ENCODE measurements at regions not wholly inside any gene's neighbourhood (a gene's known extent, or its start where the extent isn't known, plus 50 kb on each side); places are given as distances from the start of the nearest gene placed in this dataset.
"Not testable (repeated sequence)": the region's sequence is repeated elsewhere in the genome, so short reads cannot be mapped to it uniquely, and the experiment has no call there.

DNA sequence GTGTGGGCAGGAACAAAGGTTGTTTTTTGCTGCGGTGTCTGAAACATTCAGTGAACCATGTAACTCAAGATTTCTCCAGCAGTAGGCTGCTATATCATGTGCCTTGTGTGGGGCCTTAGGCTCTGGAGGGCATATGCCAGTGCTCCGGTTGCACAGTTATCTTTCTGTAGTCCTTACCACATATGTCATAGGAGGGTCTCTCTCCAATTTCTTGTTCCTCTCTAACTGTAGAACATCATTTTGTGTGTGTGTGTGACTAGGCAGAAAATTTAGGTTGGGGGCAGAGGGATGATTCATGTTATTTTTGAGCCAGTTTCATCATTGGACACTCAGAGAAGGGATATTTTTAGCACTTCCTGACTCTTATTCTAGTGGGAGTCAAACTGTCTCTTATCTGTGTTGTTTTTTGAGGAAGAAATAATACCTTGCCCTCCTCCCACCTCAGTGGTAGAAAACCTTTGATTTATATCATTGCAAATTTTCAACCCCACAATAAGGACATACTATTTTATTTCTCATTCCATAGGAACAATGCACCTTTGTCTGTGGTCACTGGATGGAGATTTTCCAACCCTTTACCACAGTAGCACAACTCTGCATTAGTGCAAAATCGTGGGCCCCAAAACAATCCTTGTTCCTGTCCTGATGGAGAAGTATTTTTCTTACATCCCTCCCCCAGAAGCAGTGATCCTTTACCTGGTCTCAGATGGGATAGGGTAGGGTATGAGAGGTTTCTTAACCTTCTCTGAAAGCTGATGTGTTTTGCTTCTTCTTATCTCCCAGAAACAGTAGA, 113.9 kb downstream of the CCDC74A start:
- no peak for DNase-seq

DNA sequence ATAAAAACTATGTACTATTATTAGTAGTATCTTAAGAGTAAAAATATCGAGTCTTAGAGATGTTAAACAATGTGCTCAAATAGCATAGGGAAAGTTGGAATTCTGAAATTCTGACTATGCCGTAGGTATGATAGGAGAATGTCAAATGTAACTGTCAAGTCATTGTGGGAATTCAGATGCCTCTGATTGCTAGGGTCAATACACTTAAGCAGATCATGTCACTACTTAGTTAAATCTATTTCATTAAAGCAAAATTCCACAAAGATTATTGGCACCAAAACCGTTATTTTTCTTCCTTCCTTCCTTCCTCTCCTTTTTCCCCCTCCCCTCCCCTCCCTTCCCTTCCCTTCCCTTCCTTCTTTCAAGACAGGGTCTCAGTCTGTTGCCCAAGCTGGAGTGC, 115.5 kb downstream of the CCDC74A start:
- DNase-seq, result not testable (repeated sequence)

DNA sequence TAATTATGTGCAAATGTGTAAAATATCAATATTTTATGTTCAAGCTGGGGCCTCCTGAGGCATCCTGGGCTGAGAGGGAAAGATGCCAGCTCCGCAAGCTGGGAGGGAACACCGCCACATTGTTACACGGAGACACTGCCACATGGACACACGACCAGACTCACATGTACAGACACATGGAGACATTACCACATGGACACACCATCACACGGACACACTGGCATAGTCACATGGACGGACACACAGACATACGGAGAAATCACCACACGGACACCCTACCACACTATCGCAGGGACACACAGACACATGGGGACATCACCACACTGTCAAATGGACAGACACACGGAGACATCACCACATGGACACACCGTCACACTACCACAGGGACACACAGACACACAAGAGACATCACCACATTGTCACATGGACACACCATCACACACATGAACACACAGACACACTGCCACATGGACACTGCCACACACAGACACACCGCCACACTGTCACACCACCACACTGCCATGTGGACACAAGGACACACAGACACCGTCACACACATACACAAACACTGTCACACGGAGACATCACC, 117.6 kb downstream of the CCDC74A start:
- DNase-seq, result no peak

DNA sequence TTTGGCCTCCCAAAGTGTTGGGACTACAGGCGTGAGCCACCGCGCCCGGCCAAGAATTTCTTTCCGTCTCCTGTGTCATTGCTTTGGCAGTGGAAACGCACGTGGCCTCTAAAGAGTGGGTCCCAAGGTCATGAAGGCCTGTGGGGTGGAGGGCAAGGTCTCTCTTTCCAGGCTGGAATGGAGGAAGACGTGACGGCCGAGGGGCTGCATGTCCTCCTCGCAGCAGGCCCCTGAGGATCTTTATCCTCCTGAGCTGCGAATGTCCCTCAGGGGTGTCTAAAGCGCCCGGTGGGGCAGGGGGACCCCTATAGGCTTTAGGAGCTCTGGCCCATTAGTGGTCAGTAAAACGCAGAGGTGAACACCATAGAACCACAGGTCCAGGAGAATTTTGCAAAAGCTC, 118.5 kb downstream of the CCDC74A start:
- not testable (repeated sequence) for DNase-seq

DNA sequence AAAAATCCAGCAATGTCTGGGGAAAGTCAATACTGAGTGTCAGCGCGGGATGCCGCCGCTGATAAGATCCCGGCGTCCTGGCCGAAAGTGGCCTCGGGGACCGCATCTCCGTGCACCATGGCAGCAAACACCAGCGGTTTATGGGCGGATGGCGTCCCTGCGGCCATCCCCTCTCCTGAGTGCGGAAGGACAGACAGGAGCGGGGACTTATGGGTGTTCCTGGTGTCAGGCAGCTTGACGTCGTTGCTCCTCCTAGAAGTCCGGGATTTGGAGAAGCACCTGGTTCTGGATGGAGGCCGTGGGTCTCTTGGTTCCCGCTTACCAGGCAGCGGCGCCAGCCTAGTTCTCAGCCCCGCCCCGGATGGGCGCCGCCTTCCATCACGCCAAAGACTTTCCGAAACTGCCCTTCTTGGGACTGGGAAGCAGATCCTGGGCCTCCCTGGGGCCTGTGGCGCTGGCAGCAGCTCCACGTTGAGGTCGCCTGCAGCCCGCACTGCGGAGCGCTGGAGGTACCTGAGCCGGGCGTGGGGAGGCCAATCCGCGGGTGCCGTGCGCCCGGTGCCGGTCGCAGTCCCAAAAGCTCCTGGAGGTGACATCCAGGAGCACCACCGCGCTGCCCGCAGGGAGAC, 119.1 kb downstream of the CCDC74A start:
- DNase-seq, result no peak

DNA sequence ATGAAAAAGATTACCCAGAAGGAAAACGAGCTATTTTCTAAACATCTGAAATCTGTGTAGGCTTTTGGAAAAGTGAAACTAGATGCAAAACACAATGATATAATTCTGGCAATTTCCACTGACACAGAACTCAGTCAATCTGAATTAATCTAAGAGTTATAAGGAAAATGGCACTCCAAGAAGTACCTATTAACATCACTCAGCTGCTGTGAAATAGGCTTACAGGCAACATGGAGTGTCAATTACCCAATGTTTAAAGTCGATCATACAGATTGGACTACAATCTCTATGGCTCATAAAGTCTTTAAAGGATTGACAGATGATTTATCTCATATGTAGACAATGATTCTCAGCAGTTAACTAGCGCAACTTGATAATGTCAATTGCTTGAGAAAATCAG, 120.9 kb downstream of the CCDC74A start:
- not testable (repeated sequence) for DNase-seq

DNA sequence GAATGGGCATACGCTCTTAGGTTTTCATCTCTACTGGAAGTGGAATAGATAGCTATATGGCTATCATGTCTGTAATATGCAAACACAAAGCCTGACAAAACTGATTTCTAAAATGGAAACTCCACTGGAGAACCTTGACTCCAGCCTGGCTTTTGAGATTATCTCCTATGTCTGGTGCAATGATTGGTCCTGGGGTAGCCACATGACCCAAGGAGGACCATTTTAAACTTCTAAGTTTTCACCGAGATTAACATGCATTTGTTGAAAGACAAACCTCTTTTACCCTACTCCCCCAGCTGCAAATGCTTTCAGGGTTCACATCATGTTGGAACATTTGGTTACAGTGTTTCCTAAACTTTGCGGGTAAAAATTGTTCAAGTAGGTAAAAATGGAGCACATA, 124.6 kb downstream of the CCDC74A start:
- not testable (repeated sequence) for DNase-seq

DNA sequence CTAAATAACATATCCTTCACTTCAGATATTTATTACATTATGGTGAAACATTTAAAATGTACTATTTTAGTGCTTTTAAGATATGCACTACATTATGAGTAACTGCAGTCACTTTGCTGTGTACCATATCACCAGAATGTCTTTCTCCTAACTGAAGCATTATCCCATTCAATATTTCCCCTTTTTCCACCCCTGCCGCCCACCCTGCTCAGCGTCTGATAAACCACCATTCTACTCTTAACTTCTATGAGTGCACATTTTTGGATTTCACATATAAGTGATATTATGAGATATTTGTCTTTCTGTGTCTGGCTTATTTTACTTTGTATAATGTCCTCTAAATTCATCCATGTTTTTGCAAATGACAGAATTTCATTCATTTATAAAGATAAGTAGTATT, 126.4 kb downstream of the CCDC74A start:
- DNase-seq, result not testable (repeated sequence)

DNA sequence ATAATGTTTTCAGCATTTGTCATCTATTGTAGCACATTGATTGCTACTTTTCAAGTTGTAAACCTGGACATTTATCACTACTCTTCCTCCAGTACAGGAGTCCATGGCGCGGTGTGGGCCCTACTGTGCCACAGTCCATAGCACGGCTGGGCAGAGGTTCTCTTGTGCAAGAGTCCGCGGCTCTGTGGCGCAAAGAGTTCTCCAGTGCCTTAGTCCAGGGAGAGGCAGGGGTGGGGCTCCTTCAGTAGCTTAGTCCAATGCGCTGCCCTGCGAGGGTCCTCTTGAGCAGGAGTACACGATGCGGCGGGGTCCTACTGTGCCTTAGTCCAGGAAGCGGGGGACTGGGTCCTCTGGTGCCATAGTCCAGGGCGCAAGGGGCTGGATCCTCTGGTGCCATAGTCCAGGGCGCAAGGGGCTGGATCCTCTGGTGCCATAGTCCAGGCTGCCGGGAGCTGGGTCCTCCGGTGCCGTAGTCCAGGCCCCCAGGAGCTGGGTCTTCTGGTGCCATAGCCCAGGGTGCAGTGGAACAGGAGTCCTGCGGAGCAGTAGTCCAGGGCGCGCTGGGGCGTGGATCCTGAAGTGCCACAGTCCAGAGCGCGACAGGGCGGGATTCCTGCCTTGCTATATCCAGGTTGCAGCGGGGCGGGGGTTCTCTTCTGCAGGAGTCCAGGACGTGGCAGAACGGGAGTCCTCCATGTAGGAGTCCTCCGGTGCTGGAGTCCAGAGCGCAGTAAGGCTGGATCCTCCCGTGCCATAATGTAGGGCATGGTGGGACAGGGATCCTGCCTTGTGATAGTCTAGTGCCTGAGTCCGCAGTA, 129.3 kb downstream of the CCDC74A start:
- DNase-seq, result no peak

DNA sequence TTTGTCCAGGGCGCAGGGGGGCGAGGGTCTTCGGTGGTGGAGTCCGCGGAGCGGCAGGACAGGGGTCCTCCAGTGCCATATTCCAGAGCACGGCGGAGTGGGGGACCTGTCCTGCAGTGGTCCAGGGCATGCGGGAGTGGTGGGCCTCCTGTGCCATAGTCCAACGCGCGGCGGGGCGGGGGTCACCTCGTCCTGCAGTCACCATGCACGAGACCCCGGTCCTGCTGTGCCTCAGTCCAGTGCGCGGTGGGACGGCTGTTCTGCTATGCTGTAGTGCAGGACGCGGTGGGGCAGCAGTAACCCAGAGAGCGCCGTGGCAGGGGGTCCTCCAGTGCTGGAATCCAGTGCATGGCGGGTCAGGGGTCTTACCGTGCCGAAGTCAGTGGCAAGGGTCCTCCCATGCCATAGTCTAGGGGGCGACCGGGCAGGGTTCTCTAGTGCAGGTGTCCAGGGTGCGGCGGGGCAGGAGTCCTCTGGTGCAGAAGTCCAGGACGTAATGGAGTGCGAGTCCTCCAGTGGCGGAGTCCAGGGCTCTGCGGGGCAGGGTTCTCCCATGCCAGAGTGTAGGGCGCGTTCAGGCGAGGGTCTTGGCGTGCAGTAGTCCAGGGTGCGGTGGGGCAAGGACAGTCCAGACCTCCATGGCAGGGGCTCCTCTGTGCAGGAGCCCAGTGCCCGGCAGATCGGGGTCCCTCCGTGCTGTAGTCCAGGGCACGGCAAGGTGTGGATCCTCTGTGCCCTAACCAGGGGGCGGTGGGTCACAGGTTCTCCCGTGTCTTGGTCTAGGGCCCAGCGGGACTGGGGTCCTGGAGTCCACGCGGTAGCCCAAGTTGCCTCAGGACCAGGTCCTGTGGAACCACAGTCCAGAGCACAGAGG, 130.4 kb downstream of the CCDC74A start:
- no peak for DNase-seq

DNA sequence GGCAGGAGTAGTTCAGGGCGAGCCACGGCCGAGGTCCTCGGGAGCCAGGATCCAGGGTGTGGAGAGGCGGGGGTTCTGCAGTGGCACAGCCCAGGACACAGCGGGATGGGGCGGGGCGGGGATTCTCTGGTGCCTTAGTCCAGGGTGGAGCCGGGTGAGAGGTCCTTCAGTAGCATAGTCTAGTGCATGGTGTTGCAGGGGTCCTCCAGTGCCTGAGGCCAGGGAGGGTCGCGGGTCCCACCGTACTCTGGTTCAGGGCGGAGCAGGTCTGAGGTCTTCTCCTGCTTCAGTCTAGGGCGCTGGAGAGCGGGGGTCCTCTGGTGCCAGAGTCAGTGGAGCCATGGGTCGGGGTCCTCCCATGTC, 131.1 kb downstream of the CCDC74A start:
- no peak for DNase-seq

DNA sequence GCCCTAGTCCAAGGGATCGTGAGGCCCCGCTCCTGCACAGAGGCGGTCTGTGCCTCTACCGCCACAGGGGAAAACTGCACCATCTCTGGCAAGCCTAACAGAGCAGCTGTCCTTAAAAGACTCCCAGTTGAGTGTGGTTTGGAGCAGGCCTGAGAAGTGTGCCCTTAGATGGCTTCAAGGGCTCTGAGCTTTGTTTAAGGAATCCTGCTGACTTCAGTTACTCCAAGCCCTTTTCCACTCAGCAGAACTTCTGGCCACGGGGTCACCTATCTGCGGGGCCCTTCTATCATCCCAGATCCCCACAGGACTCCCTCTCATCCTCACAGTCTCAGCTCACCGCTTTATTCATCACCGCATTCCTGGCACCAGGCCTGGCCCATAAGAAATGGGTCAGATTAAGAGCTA, 131.5 kb downstream of the CCDC74A start:
- DNase-seq, result no peak

DNA sequence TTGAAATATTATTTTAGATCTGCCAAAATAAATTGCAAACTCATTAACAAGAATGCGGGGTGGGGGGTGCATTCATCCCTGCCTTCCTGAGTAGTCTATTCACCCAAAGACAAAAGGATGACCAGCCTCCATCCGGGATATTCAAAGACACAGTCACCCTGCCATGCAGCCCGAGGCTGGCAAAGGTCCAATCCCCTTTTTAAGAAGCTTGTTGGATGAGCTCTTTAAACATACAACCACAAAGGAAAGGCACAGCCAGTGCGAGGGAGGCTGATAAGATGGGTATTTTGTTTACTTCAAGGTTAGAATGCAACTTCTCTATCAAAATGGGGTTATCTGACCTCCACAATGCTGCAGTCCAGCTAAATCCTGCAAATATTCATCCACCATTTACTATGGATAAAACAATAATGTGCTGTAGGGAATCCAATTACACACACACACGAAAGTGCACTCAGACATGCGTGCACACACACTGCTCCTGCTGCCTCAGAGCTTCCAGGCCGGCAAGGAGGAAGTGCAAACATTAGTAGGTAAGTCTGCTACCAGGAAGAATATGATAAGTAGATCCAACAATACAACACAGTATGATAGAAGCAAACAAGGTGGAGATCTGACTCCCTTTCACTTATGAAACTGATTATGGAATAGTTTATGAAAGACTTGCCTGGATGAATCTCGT, 133.6 kb downstream of the CCDC74A start:
- DNase-seq, result not testable (repeated sequence)

DNA sequence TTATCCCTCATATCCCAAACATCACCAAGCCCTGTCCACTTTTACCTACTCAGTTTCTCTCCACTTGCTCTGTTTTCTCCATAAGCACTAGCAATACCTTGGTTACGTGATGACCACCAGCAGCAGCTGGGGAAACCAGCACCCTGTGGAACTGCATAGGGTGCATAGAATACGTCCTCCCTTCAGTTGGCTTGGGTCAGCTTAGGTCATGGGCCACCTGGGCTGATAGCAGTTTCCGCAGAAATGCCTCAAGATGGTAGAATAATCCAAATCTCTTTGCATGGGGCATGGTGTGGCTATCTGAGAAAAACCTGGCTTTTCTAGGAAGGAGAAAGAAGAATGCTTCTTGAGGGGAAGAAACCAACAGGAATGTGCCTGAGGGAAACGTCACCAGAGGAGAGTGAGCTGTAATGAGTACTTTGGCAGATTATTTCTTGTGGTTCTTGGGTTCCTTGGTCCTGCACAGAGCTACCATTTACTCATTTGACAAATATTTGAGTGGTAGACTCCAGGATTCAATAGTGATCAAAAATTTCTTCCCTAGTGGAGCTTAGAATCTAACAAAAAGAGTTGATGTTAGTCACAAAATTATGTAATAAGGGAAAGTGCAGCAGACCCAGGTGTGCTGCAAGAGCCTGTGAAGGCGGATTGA, 134.3 kb downstream of the CCDC74A start:
- not testable (repeated sequence) for DNase-seq

DNA sequence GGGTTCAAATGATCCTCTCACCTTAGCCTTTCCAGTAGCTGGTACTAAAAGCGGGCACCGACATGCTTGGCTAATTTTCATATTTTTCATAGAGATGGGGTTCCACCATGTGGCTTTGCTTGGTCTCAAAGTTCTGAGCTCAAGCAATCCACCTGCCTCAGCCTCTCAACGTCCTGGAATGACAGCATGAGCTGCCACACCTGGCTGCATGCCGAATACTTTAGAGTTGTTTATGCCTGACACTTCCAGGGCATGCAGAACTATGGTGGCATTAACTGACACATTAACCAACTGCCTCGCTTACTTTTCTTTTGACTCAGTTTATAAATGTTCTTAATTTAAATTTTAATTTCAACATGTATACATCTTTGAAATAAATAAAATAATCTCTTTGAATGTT, 135.8 kb downstream of the CCDC74A start:
- not testable (repeated sequence) for DNase-seq

DNA sequence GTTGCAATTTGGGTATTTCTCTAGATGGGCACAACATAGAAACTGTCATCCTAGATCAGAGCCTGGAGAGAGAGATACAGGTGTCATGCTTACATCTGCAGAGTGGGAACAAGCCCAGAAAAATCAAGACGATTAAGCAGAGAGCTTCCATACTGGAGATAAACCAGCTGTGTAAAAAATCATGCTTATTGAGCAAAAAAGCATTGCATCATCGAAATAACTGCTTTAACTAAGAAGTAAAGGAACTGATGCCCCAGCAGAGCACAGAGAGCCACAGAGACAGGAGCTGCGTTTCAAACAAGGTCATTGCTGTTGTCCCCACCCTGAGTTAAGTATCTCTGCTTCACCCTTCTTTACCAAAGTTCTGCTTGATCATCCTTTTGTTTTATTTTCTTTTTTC, 138.0 kb downstream of the CCDC74A start:
- not testable (repeated sequence) for DNase-seq

DNA sequence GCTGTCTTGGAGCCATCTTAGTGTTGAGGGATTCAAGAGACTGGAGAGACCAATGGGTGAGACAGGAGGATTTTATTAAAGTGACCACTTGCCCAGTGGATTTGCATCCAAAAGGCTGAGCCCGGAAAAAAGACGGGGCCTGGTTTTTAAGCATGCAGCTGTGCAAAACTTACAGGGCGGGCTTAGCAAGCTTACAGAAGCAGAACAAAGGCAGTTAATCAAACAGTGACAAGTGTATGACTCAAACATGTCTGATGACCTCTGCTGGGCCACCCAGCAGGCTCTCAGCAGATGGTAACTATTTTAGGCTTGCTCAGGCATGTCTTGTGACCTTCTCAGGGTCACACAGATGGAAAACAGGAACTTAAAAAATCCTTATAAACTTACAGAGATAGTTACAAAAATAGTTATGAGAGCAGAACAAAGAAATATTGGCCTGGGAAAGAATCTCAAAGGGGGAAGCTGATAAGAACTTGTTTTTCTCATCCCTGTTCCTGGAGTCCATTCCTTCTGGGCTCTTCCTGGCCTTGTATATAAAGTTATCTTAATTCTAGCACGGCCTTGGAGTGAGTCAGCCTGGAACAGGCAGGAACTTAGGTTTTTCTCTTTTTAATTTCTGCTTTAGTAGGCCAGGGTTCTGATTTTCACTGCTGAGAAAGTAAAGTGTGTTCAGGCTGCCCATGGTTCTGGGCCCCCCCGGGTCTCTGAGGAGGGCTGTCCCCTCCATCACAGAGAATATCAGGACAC, 141.3 kb downstream of the CCDC74A start:
- not testable (repeated sequence) for DNase-seq

DNA sequence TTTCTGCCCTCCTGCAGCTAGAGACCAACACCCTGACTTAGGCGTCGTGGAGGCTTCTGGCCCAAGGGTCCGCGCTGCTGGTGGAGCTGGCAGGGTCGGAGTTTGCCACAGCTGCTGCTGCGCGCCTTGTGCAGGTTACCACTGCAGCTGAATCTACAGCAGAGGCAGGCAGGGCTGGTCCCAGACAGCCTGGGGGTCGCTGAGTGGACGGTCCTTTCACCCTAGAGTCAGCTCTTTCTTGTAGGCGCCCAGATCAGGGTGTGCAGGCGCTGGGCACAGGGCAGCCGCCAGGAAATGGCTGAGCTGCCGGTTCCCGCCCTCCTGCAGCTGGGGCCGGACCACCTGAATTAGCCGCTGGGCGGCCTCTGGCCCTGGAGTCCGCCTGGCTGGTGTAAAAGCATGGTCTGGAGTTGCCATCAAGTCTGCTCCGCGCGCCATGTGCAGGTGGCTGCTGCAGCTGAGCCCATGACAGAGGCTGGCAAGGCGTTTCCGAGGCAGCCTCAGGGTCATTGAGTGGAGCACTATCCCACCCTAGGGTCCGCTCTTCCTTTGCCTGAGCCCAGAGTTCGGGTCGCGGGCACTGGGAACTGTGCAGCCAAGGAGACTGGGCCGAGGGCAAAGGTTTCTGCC, 144.3 kb downstream of the CCDC74A start:
- not testable (repeated sequence) for DNase-seq

DNA sequence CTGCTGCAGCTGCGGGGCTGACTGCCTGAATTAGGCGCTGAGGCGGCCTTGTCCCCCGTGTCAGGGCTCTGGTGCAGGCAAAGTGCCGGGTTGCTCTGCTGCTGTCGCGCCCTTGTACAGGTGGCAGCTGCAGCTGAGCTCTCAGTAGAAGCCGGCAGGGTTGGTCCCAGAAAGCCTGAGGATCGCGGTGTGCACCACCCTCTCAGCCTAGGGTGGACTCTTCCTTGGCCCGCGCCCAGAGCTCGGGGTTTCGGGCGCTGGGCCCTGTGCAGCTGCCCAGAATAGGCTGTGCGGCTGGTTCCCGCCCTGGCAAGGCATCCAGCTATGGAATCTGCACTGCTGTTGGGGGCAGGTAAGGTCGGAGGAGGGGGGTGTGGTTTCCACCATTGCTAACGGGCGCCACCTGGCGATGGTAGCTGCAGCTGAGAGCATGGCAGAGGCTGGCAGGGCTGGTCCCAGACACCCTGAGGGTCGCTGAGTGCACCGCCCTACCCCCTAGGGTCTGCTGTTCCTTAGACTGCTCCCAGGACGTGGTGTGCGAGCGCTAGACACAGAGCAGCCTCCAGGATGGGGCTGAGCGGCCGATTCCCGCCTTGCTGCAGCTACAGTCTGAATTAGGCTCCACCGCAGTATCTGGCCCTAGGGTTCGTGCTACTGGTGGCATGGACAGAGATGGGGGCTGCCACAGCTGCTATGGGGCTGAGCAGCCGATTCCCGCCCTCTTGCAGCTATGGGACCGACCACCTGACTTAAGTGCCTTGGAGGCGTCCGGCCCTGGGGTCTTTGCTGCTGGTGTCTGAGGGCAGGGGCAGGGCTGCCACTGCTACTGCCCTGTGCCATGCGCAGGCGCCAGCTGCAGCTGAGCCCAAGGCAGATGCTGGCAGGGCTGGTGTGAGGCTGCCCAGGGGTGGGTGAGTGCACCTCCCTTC, 145.0 kb downstream of the CCDC74A start:
- peak; percentile 52 for DNase-seq

All from stimulated activated CD4-positive, alpha-beta T cell treated with anti-CD3 and anti-CD28 coated beads, Interleukin-1b, Interleukin-23, amount 100 ng/mL, for 48 hours (primary cell).